HL-60 (cell line): ENCODE measurements at regions not wholly inside any gene's neighbourhood (a gene's known extent, or its start where the extent isn't known, plus 50 kb on each side); places are given as distances from the start of the nearest gene placed in this dataset.

ENCODE experiments used
- TF ChIP-seq, protein P1 (sequence below): IDR thresholded peaks from one replicate; pipeline ENCODE4 v1.5.1; 2011; ENCODE audit warnings: low read length, control low read depth, inconsistent platforms; ENCODE audit not compliant: insufficient read depth
- TF ChIP-seq, protein P2 (sequence below): IDR thresholded peaks from 2 replicates; pipeline ENCODE4 v1.6.1; 2012; ENCODE audit warnings: low read depth; ENCODE audit not compliant: insufficient replicate concordance

DNA sequence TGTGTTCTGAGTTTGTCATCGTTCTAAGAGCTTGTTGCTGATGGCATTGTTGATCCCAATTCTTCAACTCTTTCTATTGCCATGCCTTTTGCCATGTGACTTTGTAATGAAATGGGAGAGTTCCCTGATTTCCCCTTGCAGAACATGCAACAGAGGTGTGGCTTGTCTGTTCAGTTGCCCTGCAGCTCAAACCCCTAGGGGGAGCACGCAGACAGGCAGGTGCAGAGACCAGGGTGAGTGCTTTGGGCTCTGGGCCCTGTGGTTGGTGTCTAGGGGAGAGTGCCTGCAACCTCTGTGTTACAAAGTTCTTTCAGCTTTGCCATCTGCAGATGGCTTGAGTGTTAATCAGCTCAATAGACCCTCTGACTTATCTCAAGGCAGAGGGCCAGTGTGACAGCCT, 332.7 kb downstream of the MID1IP1 start:
- TF ChIP-seq, protein P1, sequence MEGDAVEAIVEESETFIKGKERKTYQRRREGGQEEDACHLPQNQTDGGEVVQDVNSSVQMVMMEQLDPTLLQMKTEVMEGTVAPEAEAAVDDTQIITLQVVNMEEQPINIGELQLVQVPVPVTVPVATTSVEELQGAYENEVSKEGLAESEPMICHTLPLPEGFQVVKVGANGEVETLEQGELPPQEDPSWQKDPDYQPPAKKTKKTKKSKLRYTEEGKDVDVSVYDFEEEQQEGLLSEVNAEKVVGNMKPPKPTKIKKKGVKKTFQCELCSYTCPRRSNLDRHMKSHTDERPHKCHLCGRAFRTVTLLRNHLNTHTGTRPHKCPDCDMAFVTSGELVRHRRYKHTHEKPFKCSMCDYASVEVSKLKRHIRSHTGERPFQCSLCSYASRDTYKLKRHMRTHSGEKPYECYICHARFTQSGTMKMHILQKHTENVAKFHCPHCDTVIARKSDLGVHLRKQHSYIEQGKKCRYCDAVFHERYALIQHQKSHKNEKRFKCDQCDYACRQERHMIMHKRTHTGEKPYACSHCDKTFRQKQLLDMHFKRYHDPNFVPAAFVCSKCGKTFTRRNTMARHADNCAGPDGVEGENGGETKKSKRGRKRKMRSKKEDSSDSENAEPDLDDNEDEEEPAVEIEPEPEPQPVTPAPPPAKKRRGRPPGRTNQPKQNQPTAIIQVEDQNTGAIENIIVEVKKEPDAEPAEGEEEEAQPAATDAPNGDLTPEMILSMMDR: no peak
- TF ChIP-seq, protein P2, sequence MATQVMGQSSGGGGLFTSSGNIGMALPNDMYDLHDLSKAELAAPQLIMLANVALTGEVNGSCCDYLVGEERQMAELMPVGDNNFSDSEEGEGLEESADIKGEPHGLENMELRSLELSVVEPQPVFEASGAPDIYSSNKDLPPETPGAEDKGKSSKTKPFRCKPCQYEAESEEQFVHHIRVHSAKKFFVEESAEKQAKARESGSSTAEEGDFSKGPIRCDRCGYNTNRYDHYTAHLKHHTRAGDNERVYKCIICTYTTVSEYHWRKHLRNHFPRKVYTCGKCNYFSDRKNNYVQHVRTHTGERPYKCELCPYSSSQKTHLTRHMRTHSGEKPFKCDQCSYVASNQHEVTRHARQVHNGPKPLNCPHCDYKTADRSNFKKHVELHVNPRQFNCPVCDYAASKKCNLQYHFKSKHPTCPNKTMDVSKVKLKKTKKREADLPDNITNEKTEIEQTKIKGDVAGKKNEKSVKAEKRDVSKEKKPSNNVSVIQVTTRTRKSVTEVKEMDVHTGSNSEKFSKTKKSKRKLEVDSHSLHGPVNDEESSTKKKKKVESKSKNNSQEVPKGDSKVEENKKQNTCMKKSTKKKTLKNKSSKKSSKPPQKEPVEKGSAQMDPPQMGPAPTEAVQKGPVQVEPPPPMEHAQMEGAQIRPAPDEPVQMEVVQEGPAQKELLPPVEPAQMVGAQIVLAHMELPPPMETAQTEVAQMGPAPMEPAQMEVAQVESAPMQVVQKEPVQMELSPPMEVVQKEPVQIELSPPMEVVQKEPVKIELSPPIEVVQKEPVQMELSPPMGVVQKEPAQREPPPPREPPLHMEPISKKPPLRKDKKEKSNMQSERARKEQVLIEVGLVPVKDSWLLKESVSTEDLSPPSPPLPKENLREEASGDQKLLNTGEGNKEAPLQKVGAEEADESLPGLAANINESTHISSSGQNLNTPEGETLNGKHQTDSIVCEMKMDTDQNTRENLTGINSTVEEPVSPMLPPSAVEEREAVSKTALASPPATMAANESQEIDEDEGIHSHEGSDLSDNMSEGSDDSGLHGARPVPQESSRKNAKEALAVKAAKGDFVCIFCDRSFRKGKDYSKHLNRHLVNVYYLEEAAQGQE: no peak
